GM18520 (cell line): ENCODE measurements at regions not wholly inside any gene's neighbourhood (a gene's known extent, or its start where the extent isn't known, plus 50 kb on each side); places are given as distances from the start of the nearest gene placed in this dataset.

ENCODE experiments used
- ATAC-seq: cut with Tn5 transposase; IDR thresholded peaks from one replicate; pipeline ENCODE4 v1.9.1; 2021; ENCODE audit not compliant: unreplicated experiment

- ATAC-seq = no peak
Measured at GRCh38 chr20:48571949-48572847, 255.6 kb downstream of the PREX1 start.

- no peak for ATAC-seq
Measured at GRCh38 chr20:48569679-48570078, 258.1 kb downstream of the PREX1 start.

GRCh38 chr20:48568520-48568919 is 259.3 kb downstream of the PREX1 start:
- ATAC-seq = no peak

- ATAC-seq = no peak
Measured at GRCh38 chr20:48567145-48567544, 260.7 kb downstream of the PREX1 start.

- ATAC-seq = no peak
Measured at GRCh38 chr20:48564982-48565539, 262.7 kb downstream of the PREX1 start.

- no peak for ATAC-seq
Measured at GRCh38 chr20:48563191-48563870, 264.5 kb downstream of the PREX1 start.

- no peak for ATAC-seq
Measured at GRCh38 chr20:48562586-48563116, 265.1 kb downstream of the PREX1 start.

GRCh38 chr20:48558906-48559305 is 268.9 kb downstream of the PREX1 start:
- ATAC-seq = no peak

GRCh38 chr20:48557380-48557779 is 270.4 kb downstream of the PREX1 start:
- ATAC-seq = no peak

- no peak for ATAC-seq
Measured at GRCh38 chr20:48556956-48557355, 270.8 kb downstream of the PREX1 start.

- no peak for ATAC-seq
Measured at GRCh38 chr20:48552550-48552949, 275.2 kb downstream of the PREX1 start.

GRCh38 chr20:48550814-48551213 is 277.0 kb downstream of the PREX1 start:
- no peak for ATAC-seq

GRCh38 chr20:48547664-48548063 is 280.1 kb downstream of the PREX1 start:
- no peak for ATAC-seq

GRCh38 chr20:48544402-48545339 is 283.1 kb downstream of the PREX1 start:
- no peak for ATAC-seq

- no peak for ATAC-seq
Measured at GRCh38 chr20:48541581-48542071, 286.2 kb downstream of the PREX1 start.

GRCh38 chr20:48538856-48539255 is 288.9 kb downstream of the PREX1 start:
- no peak for ATAC-seq

GRCh38 chr20:48538058-48538825 is 289.6 kb downstream of the PREX1 start:
- ATAC-seq = no peak

GRCh38 chr20:48536206-48536605 is 291.6 kb downstream of the PREX1 start:
- no peak for ATAC-seq

- no peak for ATAC-seq
Measured at GRCh38 chr20:48535556-48535955, 292.2 kb downstream of the PREX1 start.

GRCh38 chr20:48532028-48532427 is 295.8 kb downstream of the PREX1 start:
- ATAC-seq = no peak
